DND-41 (cell line): ENCODE measurements at regions not wholly inside any gene's neighbourhood (a gene's known extent, or its start where the extent isn't known, plus 50 kb on each side); places are given as distances from the start of the nearest gene placed in this dataset.

ENCODE experiments used
- EZH2 ChIP-seq: IDR thresholded peaks from 3 replicates; pipeline ENCODE4 v1.6.1; 2012; ENCODE audit warnings: borderline replicate concordance, low read depth, mild to moderate bottlenecking, moderate library complexity, low read length, inconsistent platforms; ENCODE audit not compliant: severe bottlenecking
- TF ChIP-seq, protein P1 (sequence below): IDR thresholded peaks from 2 replicates; pipeline ENCODE4 v1.5.1; 2012; ENCODE audit warnings: borderline replicate concordance, low read length, moderate library complexity, mild to moderate bottlenecking; ENCODE audit not compliant: poor library complexity, severe bottlenecking; ENCODE audit errors: extremely low read depth

DNA sequence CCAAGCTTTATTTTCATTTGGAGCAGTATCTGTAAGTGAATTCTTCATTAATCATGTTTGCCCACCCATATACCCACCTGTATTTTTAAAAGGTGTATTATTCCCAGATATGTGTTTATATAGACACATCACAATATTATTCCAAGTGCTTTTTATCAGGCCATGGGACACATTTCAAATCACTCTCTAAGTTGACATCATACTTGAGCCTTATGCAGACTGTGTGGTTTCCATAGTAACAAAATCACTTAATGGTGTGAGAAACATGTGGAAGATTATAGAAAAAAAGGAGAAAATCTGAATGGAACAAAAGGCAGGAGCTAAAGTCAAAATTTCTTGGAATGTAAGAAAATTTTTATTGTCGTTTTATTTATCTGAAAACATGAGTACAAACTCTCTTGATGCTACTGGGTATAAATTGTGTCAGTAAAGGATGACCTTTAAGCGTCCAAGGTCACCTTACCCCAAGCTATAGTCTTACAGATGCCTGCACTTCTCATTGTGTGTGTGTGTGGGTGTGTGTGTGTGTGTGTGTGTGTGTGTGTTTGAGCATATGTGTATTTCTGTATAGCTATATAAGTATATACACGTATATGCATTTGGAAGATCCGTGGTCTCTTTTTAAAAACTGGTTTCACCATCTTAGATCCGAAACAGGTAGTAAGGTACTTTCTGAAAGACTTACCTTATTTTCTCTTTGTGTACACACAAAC is 79.8 kb upstream of the CCN6 start:
- TF ChIP-seq EZH2: no peak
- TF ChIP-seq, protein P1, sequence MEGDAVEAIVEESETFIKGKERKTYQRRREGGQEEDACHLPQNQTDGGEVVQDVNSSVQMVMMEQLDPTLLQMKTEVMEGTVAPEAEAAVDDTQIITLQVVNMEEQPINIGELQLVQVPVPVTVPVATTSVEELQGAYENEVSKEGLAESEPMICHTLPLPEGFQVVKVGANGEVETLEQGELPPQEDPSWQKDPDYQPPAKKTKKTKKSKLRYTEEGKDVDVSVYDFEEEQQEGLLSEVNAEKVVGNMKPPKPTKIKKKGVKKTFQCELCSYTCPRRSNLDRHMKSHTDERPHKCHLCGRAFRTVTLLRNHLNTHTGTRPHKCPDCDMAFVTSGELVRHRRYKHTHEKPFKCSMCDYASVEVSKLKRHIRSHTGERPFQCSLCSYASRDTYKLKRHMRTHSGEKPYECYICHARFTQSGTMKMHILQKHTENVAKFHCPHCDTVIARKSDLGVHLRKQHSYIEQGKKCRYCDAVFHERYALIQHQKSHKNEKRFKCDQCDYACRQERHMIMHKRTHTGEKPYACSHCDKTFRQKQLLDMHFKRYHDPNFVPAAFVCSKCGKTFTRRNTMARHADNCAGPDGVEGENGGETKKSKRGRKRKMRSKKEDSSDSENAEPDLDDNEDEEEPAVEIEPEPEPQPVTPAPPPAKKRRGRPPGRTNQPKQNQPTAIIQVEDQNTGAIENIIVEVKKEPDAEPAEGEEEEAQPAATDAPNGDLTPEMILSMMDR: no peak
